HepG2 (cell line): ENCODE measurements at regions not wholly inside any gene's neighbourhood (a gene's known extent, or its start where the extent isn't known, plus 50 kb on each side); places are given as distances from the start of the nearest gene placed in this dataset.

Experiments used
- CEBPB ChIP-seq: IDR thresholded peaks from 2 replicates; pipeline ENCODE4 v1.6.1; 2011; ENCODE audit warnings: low read depth, low read length, improper control_type of control experiment, borderline replicate concordance
- HNF1A ChIP-seq, 2 experiments: sonication (generic) in 1 of 2; formaldehyde crosslinking in 1 of 2; IDR thresholded peaks; 2 replicates each; pipeline versions ENCODE4 v1.4.0 to v1.6.1; 2016 to 2020; ENCODE audit warnings: borderline replicate concordance in 1 of 2, low read depth in 1 of 2, mild to moderate bottlenecking in 1 of 2, missing genetic modification reagents in 1 of 2
- HNF4A ChIP-seq: sonication (generic); formaldehyde crosslinking; IDR thresholded peaks from 2 replicates; pipeline ENCODE4 v1.4.0; 2020; ENCODE audit warnings: missing genetic modification reagents
- MTF2 ChIP-seq: sonication (generic); formaldehyde crosslinking; IDR thresholded peaks from 2 replicates; pipeline ENCODE4 v1.5.0; 2020; ENCODE audit warnings: missing genetic modification reagents, borderline replicate concordance
- NFYC ChIP-seq: IDR thresholded peaks from 2 replicates; pipeline ENCODE4 v1.6.1; 2016; ENCODE audit warnings: missing genetic modification reagents, missing compliant biosample characterization
- POGZ ChIP-seq: sonication (generic); formaldehyde crosslinking; IDR thresholded peaks from 2 replicates; pipeline ENCODE4 v1.4.0; 2020; ENCODE audit warnings: mild to moderate bottlenecking, missing genetic modification reagents
- SOX13 ChIP-seq, 3 experiments: fragments of 450-650 bp in 1 of 3; sonication (generic) in 1 of 3; formaldehyde crosslinking in 1 of 3; IDR thresholded peaks in 2 of 3; conservative IDR thresholded peaks in 1 of 3; 2 replicates each; pipeline versions ENCODE4 v1.5.0 to v1.6.1; 2016 to 2020; ENCODE audit warnings: antibody characterized with exemption in 1 of 3, mild to moderate bottlenecking in 1 of 3, missing compliant biosample characterization in 1 of 3, missing genetic modification reagents in 1 of 3, moderate library complexity in 1 of 3
- SOX6 ChIP-seq, 2 experiments: fragments of 450-650 bp in 1 of 2; sonication (generic) in 1 of 2; formaldehyde crosslinking in 1 of 2; IDR thresholded peaks; 2 replicates each; pipeline versions ENCODE4 v1.4.0 to v1.6.1; 2017 to 2020; ENCODE audit warnings: antibody characterized with exemption in 1 of 2, mild to moderate bottlenecking in 1 of 2, missing genetic modification reagents in 1 of 2
- ZNF782 ChIP-seq: sonication (generic); formaldehyde crosslinking; IDR thresholded peaks from 2 replicates; pipeline ENCODE4 v1.4.0; 2020; ENCODE audit warnings: missing genetic modification reagents, mild to moderate bottlenecking, borderline replicate concordance
- TF ChIP-seq, protein P1 (sequence below): sonication (generic); formaldehyde crosslinking; IDR thresholded peaks from 2 replicates; pipeline ENCODE4 v1.9.0; 2021; ENCODE audit warnings: mild to moderate bottlenecking, missing genetic modification reagents
- TF ChIP-seq, protein P2 (sequence below): sonication (generic); formaldehyde crosslinking; IDR thresholded peaks from 2 replicates; pipeline ENCODE4 v1.5.1; 2020; ENCODE audit warnings: missing genetic modification reagents, mild to moderate bottlenecking, borderline replicate concordance

DNA sequence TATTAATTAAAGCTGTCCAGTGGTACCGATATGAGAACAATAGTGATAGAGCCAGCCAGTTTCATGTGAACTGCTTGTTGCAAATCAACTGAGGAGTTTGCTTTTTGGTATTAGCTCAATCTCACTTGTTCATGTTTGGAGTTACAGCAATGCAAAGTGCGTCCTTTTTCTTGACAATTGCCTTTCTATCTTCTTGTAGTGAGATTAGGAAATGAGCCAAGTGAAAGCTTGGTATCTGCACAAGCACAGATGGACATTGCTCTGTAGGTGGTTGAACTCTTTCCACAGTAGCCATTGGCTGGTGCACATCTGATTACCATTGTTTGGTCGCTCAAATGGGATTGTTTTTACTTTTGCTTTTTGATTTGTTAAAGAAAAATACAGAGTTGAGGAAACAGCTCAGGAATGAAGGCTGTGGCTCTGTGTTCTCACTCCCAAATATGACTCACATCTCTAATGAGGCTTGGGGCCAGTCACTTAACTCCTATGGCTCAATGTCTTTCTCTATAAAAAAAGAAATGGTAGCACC, 241.4 kb downstream of the BMP4 start (continued):
- TF ChIP-seq HNF4A (CRISPR knock-in tag) = peak; percentile 71
- TF ChIP-seq CEBPB = 0 out of 2 replicates have a peak, but pooled peaks have one; percentile 14
- TF ChIP-seq NFYC = 0 out of 2 replicates have a peak, but pooled peaks have one; percentile 15
- no peak for TF ChIP-seq ZNF782 (CRISPR knock-in tag)
- no peak for TF ChIP-seq MTF2 (CRISPR knock-in tag)
- TF ChIP-seq, protein P1, sequence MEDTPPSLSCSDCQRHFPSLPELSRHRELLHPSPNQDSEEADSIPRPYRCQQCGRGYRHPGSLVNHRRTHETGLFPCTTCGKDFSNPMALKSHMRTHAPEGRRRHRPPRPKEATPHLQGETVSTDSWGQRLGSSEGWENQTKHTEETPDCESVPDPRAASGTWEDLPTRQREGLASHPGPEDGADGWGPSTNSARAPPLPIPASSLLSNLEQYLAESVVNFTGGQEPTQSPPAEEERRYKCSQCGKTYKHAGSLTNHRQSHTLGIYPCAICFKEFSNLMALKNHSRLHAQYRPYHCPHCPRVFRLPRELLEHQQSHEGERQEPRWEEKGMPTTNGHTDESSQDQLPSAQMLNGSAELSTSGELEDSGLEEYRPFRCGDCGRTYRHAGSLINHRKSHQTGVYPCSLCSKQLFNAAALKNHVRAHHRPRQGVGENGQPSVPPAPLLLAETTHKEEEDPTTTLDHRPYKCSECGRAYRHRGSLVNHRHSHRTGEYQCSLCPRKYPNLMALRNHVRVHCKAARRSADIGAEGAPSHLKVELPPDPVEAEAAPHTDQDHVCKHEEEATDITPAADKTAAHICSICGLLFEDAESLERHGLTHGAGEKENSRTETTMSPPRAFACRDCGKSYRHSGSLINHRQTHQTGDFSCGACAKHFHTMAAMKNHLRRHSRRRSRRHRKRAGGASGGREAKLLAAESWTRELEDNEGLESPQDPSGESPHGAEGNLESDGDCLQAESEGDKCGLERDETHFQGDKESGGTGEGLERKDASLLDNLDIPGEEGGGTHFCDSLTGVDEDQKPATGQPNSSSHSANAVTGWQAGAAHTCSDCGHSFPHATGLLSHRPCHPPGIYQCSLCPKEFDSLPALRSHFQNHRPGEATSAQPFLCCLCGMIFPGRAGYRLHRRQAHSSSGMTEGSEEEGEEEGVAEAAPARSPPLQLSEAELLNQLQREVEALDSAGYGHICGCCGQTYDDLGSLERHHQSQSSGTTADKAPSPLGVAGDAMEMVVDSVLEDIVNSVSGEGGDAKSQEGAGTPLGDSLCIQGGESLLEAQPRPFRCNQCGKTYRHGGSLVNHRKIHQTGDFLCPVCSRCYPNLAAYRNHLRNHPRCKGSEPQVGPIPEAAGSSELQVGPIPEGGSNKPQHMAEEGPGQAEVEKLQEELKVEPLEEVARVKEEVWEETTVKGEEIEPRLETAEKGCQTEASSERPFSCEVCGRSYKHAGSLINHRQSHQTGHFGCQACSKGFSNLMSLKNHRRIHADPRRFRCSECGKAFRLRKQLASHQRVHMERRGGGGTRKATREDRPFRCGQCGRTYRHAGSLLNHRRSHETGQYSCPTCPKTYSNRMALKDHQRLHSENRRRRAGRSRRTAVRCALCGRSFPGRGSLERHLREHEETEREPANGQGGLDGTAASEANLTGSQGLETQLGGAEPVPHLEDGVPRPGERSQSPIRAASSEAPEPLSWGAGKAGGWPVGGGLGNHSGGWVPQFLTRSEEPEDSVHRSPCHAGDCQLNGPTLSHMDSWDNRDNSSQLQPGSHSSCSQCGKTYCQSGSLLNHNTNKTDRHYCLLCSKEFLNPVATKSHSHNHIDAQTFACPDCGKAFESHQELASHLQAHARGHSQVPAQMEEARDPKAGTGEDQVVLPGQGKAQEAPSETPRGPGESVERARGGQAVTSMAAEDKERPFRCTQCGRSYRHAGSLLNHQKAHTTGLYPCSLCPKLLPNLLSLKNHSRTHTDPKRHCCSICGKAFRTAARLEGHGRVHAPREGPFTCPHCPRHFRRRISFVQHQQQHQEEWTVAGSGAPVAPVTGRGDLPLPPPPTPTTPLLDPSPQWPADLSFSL (CRISPR knock-in tag) = no peak
- TF ChIP-seq SOX6 (IDR thresholded peaks at IDR 0.05) = no peak
- TF ChIP-seq SOX6 (CRISPR knock-in tag; IDR thresholded peaks at IDR 0.05) = peak; percentile 66; the same call in 1 of the 2 replicates
- no peak for TF ChIP-seq SOX13 (IDR thresholded peaks at IDR 0.05)
- TF ChIP-seq SOX13 (CRISPR knock-in tag; conservative IDR thresholded peaks at IDR 0.05 in 1 of 2, IDR thresholded peaks at IDR 0.05 in 1 of 2) = peak in 1 of 2 experiments; percentile 59; a peak in 2 of 4 replicates
- peak; percentile 57 for TF ChIP-seq POGZ (CRISPR knock-in tag)
- no peak for TF ChIP-seq HNF1A (IDR thresholded peaks at IDR 0.05; ENCODE audit: low read depth)
- peak; percentile 31; the same call in 1 of the 2 replicates for TF ChIP-seq HNF1A (CRISPR knock-in tag; IDR thresholded peaks at IDR 0.05; ENCODE audit: borderline replicate concordance)
- TF ChIP-seq, protein P2, sequence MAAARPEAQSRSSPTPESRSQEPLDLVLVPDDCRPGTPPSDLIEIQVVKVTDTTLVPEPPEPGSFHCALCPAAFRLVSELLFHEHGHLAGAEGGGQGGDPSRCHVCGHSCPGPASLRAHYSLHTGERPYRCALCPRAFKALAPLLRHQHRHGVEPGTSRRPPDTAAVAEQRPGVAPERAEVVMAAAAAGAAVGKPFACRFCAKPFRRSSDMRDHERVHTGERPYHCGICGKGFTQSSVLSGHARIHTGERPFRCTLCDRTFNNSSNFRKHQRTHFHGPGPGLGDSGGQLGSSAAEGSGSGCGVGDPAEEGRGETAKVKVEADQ (CRISPR knock-in tag) = no peak
